Astrocyte (in vitro differentiated cells and primary cell): ENCODE measurements at regions not wholly inside any gene's neighbourhood (a gene's known extent, or its start where the extent isn't known, plus 50 kb on each side); places are given as distances from the start of the nearest gene placed in this dataset.
A peak's percentile ranks its signal among the peaks of the same experiment; 100 is the strongest.
"Not testable (repeated sequence)": the region's sequence is repeated elsewhere in the genome, so short reads cannot be mapped to it uniquely, and the experiment has no call there.

Experiments
- DNase-seq: peaks from one replicate; pipeline ENCODE4 v3.0.0-alpha.2; 2010; ENCODE audit warnings: low read depth
- FAIRE-seq: peaks from 2 replicates; lab custom pipeline; 2011; peaks lifted over from hg19 to GRCh38; lab: Jason Lieb, UNC
- H2AFZ ChIP-seq: 2 replicates; pipeline ENCODE4 v1.6.0; 2012; ENCODE audit warnings: low read depth, low read length, inconsistent platforms
- H3K27ac ChIP-seq: 2 replicates; pipeline ENCODE4 v1.5.1; 2011; ENCODE audit warnings: low read depth, low read length, inconsistent platforms
- H3K27me3 ChIP-seq: 2 replicates; pipeline ENCODE4 v1.6.0; 2011; ENCODE audit warnings: low read length, inconsistent platforms; ENCODE audit not compliant: insufficient read depth
- H3K36me3 ChIP-seq: 2 replicates; pipeline ENCODE4 v1.5.1; 2011; ENCODE audit warnings: low read length, inconsistent platforms; ENCODE audit not compliant: insufficient read depth
- H3K4me1 ChIP-seq: 2 replicates; pipeline ENCODE4 v1.5.1; 2011; ENCODE audit warnings: low read length, inconsistent platforms; ENCODE audit not compliant: insufficient read depth
- H3K4me2 ChIP-seq: 2 replicates; pipeline ENCODE4 v1.6.0; 2012; ENCODE audit warnings: low read length, inconsistent platforms
- H3K4me3 ChIP-seq: 2 replicates; pipeline ENCODE4 v1.5.1; 2011; ENCODE audit warnings: low read depth, mild to moderate bottlenecking, low read length, inconsistent platforms; ENCODE audit not compliant: insufficient read depth
- H3K79me2 ChIP-seq: 2 replicates; pipeline ENCODE4 v1.6.0; 2012; ENCODE audit warnings: mild to moderate bottlenecking, low read length, inconsistent platforms; ENCODE audit not compliant: insufficient read depth
- H3K9ac ChIP-seq: 2 replicates; pipeline ENCODE4 v1.6.0; 2012; ENCODE audit warnings: mild to moderate bottlenecking, low read length, inconsistent platforms
- H3K9me3 ChIP-seq: 2 replicates; pipeline ENCODE4 v1.5.1; 2012; ENCODE audit warnings: low read depth, mild to moderate bottlenecking, low read length, inconsistent platforms; ENCODE audit not compliant: insufficient read depth
- H4K20me1 ChIP-seq: 2 replicates; pipeline ENCODE4 v1.6.0; 2012; ENCODE audit warnings: low read length, inconsistent platforms; ENCODE audit not compliant: insufficient read depth
- H3K27ac Mint-ChIP-seq: one replicate; pipeline ENCODE4 v1.8.0; 2021; ENCODE audit warnings: mild to moderate bottlenecking, mixed read lengths; ENCODE audit not compliant: unreplicated experiment
- H3K27me3 Mint-ChIP-seq: one replicate; pipeline ENCODE4 v1.8.0; 2021; ENCODE audit warnings: low read depth, mixed read lengths; ENCODE audit not compliant: unreplicated experiment
- H3K36me3 Mint-ChIP-seq: one replicate; pipeline ENCODE4 v1.8.0; 2021; ENCODE audit warnings: low read depth, mixed read lengths; ENCODE audit not compliant: unreplicated experiment
- H3K4me1 Mint-ChIP-seq: one replicate; pipeline ENCODE4 v1.8.0; 2021; ENCODE audit warnings: low read depth, mixed read lengths; ENCODE audit not compliant: unreplicated experiment
- H3K4me3 Mint-ChIP-seq: one replicate; pipeline ENCODE4 v1.8.0; 2021; ENCODE audit warnings: mild to moderate bottlenecking, moderate library complexity, mixed read lengths; ENCODE audit not compliant: unreplicated experiment
- H3K9me3 Mint-ChIP-seq: one replicate; pipeline ENCODE4 v1.8.0; 2021; ENCODE audit warnings: mild to moderate bottlenecking, mixed read lengths; ENCODE audit not compliant: unreplicated experiment
- CTCF ChIP-seq: IDR thresholded peaks from 2 replicates; pipeline ENCODE4 v1.5.1; 2011; ENCODE audit warnings: low read depth, mild to moderate bottlenecking, inconsistent platforms, low read length, moderate library complexity; ENCODE audit not compliant: insufficient read depth
- EZH2 ChIP-seq: IDR thresholded peaks from 2 replicates; pipeline ENCODE4 v1.6.1; 2012; ENCODE audit warnings: mild to moderate bottlenecking, low read length, inconsistent platforms; ENCODE audit not compliant: insufficient read depth

- Histone ChIP-seq H3K4me2 (no peak overlapping the region), H3K79me2 (no peaks in the 10 kb centered on the region), H4K20me1 (no peaks in the 10 kb centered on the region), H3K27ac (no peak overlapping the region), H2AFZ (peak overlapping the region; percentile 17), H3K4me3 (no peak overlapping the region), H3K4me1 (no peaks in the 10 kb centered on the region), H3K9ac (no peak overlapping the region), H3K36me3 (no peaks in the 10 kb centered on the region), H3K27me3 (no peaks in the 10 kb centered on the region), H3K9me3 (no peaks in the 10 kb centered on the region)
- Mint-ChIP-seq H3K36me3 (no peaks in the 10 kb centered on the region), H3K4me1 (no peaks in the 10 kb centered on the region), H3K27ac (no peak overlapping the region), H3K27me3 (no peaks in the 10 kb centered on the region), H3K4me3 (no peak overlapping the region), H3K9me3 (no peaks in the 10 kb centered on the region)
- no peak for TF ChIP-seq CTCF
- TF ChIP-seq EZH2 = no peak
- FAIRE-seq (no peak), DNase-seq (no peak)
Measured at GRCh38 chr5:91770400-91770799, 387.3 kb upstream of the ARRDC3 start.

DNA sequence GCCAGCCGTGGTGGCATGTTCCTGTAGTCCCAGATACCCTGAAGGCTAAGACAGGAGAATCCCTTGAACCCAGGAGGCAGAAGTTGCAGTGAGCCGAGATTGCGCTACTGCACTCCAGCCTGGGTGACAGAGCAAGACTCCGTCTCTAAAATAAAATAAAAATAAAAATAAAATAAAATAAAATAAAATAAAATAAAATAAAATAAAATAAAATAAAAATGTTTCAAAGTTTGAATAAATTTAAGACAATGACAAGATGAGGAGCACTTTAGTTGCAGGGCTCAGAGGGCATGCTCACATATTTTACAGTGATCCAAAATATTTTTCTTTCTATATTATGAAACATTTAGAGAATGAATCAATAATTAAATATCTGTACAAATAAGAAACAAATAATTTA lies 374.3 kb upstream of the ARRDC3 start:
- H4K20me1 ChIP-seq, H3K27ac Mint-ChIP-seq, H3K4me3 ChIP-seq, DNase-seq, FAIRE-seq, H3K9me3 ChIP-seq, H3K27ac ChIP-seq, H3K27me3 Mint-ChIP-seq, H3K36me3 Mint-ChIP-seq, H3K9ac ChIP-seq, H3K4me1 ChIP-seq, H3K27me3 ChIP-seq, H3K4me2 ChIP-seq, H3K9me3 Mint-ChIP-seq, H2AFZ ChIP-seq, H3K4me3 Mint-ChIP-seq, H3K79me2 ChIP-seq, H3K36me3 ChIP-seq, H3K4me1 Mint-ChIP-seq: not testable (repeated sequence)

DNA sequence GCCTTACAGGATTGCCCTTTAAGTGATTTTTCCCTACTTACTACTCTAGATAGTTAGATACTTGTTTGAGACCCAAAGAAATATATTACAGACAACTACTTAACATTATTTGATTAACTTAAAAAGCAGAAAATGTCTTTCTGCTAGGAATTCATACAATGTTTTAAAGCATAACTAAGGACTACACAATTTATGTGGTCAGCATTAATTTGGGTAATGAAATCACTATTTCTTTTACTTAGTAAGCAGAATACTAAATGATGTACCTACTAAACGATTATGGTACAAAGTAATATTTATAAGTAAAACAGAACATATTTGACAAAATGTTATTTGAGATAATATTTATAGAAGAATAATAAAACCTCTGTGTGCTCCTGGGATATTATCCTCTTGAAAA lies 371.9 kb upstream of the ARRDC3 start:
- Histone ChIP-seq H3K9ac (no peak overlapping the region), H3K36me3 (no peaks in the 10 kb centered on the region), H3K27me3 (no peaks in the 10 kb centered on the region), H3K4me3 (no peak overlapping the region), H3K9me3 (no peaks in the 10 kb centered on the region), H3K4me2 (no peak overlapping the region), H4K20me1 (no peaks in the 10 kb centered on the region), H2AFZ (no peak overlapping the region), H3K27ac (no peak overlapping the region), H3K4me1 (no peaks in the 10 kb centered on the region), H3K79me2 (no peaks in the 10 kb centered on the region)
- H3K4me3 Mint-ChIP-seq = no peak overlapping the region
- no peaks in the 10 kb centered on the region for H3K27me3 Mint-ChIP-seq
- no peaks in the 10 kb centered on the region for H3K4me1 Mint-ChIP-seq
- DNase-seq = no peak
- TF ChIP-seq CTCF (no peak), EZH2 (no peak)
- no peaks in the 10 kb centered on the region for H3K36me3 Mint-ChIP-seq
- no peak for FAIRE-seq
- no peak overlapping the region for H3K27ac Mint-ChIP-seq
- no peaks in the 10 kb centered on the region for H3K9me3 Mint-ChIP-seq

DNA sequence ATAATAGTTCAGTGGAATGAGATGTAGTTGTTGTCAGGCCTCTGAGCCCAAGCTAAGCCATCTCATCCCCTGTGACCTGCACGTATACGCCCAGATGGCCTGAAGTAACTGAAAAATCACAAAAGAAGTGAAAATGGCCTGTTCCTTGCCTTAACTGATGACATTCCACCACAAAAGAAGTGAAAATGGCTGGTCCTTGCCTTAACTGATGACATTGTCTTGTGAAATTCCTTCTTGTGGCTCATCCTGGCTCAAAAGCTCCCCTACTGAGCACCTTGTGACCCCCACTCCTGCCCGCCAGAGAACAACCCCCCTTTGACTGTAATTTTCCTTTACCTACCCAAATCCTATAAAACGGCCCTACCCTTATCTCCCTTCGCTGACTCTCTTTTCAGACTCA lies 361.4 kb upstream of the ARRDC3 start:
- not testable (repeated sequence) for H3K4me1 Mint-ChIP-seq, H3K27ac Mint-ChIP-seq, H2AFZ ChIP-seq, H3K9me3 Mint-ChIP-seq, H3K4me1 ChIP-seq, H3K79me2 ChIP-seq, H4K20me1 ChIP-seq, H3K4me3 Mint-ChIP-seq, H3K27ac ChIP-seq, H3K9me3 ChIP-seq, FAIRE-seq, H3K4me2 ChIP-seq, DNase-seq, H3K36me3 Mint-ChIP-seq, H3K27me3 Mint-ChIP-seq, H3K27me3 ChIP-seq, H3K36me3 ChIP-seq, H3K4me3 ChIP-seq, H3K9ac ChIP-seq
